ENCODE measurements at regions not wholly inside any gene's neighbourhood (a gene's known extent, or its start where the extent isn't known, plus 50 kb on each side); places are given as distances from the start of the nearest gene placed in this dataset.

- no peak for DNase-seq (ENCODE audit: low spot score)
- no peaks in the 10 kb centered on the region for H3K4me1 ChIP-seq (ENCODE audit: insufficient read depth, poor library complexity, severe bottlenecking)
- H3K36me3 ChIP-seq (ENCODE audit: low read depth): no peaks in the 10 kb centered on the region
- H3K27me3 ChIP-seq (ENCODE audit: insufficient read depth, poor library complexity, severe bottlenecking): no peaks in the 10 kb centered on the region
- H3K9me3 ChIP-seq (ENCODE audit: severe bottlenecking): no peaks in the 10 kb centered on the region
- no peak for ATAC-seq (ENCODE audit: low read depth)
- no peak overlapping the region for H3K27ac ChIP-seq (ENCODE audit: poor library complexity, severe bottlenecking)
- no peak overlapping the region for H3K4me3 ChIP-seq (ENCODE audit: severe bottlenecking)
- TF ChIP-seq, protein P1, sequence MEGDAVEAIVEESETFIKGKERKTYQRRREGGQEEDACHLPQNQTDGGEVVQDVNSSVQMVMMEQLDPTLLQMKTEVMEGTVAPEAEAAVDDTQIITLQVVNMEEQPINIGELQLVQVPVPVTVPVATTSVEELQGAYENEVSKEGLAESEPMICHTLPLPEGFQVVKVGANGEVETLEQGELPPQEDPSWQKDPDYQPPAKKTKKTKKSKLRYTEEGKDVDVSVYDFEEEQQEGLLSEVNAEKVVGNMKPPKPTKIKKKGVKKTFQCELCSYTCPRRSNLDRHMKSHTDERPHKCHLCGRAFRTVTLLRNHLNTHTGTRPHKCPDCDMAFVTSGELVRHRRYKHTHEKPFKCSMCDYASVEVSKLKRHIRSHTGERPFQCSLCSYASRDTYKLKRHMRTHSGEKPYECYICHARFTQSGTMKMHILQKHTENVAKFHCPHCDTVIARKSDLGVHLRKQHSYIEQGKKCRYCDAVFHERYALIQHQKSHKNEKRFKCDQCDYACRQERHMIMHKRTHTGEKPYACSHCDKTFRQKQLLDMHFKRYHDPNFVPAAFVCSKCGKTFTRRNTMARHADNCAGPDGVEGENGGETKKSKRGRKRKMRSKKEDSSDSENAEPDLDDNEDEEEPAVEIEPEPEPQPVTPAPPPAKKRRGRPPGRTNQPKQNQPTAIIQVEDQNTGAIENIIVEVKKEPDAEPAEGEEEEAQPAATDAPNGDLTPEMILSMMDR (IDR thresholded peaks at IDR 0.05; ENCODE audit: poor library complexity, severe bottlenecking): no peak
Measured at GRCh38 chr5:66326276-66326675, 182.2 kb downstream of the SREK1 start.

DNA sequence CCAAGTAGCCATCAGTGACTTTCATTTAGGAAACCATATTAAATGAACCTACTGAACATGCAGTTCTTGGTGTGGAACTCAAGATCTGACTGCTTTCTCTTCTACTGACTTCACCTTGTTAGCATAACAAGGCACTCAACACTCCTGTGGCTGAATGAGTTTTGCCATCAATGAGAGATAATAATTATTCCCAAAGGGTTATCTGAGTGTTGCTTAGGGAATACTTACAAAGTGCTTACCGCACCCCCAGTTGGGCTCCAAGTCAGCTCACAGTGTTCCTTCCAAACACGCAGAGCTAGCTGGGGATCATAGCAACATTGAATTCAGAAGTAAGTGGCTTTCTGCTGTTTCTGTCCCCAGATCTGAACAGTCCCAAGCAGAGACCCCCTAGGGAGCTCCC, 182.9 kb downstream of the SREK1 start:
- no peak overlapping the region for H3K4me3 ChIP-seq (ENCODE audit: severe bottlenecking)
- no peak for ATAC-seq (ENCODE audit: low read depth)
- H3K36me3 ChIP-seq (ENCODE audit: low read depth): no peaks in the 10 kb centered on the region
- no peak overlapping the region for H3K27ac ChIP-seq (ENCODE audit: poor library complexity, severe bottlenecking)
- H3K9me3 ChIP-seq (ENCODE audit: severe bottlenecking): no peaks in the 10 kb centered on the region
- no peaks in the 10 kb centered on the region for H3K4me1 ChIP-seq (ENCODE audit: insufficient read depth, poor library complexity, severe bottlenecking)
- no peak for DNase-seq (ENCODE audit: low spot score)
- TF ChIP-seq, protein P1 (IDR thresholded peaks at IDR 0.05; ENCODE audit: poor library complexity, severe bottlenecking): no peak
- no peaks in the 10 kb centered on the region for H3K27me3 ChIP-seq (ENCODE audit: insufficient read depth, poor library complexity, severe bottlenecking)

DNA sequence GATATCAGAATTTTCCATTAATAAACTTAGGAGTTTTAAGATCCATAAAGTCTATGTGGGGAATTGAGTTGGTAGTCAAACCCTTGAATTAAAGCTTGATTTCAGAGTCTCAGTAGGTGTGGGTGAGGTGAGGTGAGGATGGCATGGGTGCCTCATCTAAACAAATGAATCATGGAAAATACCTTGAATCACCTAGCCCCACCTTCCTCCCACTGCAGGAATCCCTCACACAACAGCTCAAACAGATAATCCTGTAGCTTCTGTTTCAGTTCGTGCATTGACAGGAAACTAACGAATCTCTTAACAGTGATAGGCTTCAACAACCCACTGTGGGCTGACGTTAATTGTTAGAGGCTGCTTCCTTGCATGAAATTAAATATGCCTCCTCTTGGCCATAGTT, 185.0 kb downstream of the SREK1 start:
- no peak for DNase-seq (ENCODE audit: low spot score)
- ATAC-seq (ENCODE audit: low read depth): peak; percentile 94
- Histone ChIP-seq H3K27me3 (ENCODE audit: insufficient read depth, poor library complexity, severe bottlenecking) (no peaks in the 10 kb centered on the region), H3K4me3 (ENCODE audit: severe bottlenecking) (no peak overlapping the region), H3K9me3 (ENCODE audit: severe bottlenecking) (no peaks in the 10 kb centered on the region), H3K36me3 (ENCODE audit: low read depth) (no peaks in the 10 kb centered on the region), H3K4me1 (ENCODE audit: insufficient read depth, poor library complexity, severe bottlenecking) (no peaks in the 10 kb centered on the region), H3K27ac (ENCODE audit: poor library complexity, severe bottlenecking) (no peak overlapping the region)
- TF ChIP-seq, protein P1 (IDR thresholded peaks at IDR 0.05; ENCODE audit: poor library complexity, severe bottlenecking): no peak

DNA sequence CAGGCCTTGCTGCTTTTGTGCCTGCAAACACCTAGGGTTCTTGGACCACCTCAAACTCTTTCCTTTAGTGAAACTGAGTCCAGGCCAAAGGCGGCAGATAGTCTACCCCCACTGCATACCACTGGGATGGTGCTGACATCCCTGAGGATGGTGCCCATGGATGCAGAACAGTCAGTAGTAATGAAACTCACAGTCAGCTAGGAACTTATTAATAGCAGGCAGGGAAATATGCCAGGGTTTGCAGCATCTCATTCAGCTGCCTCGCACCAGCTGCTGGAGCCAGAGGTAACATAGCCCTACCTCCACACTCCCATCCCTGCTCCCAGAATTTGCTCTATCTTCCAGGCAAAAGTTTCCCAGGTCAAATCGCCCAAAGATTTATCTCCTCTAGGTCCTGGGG, 189.1 kb downstream of the SREK1 start:
- no peak overlapping the region for H3K27ac ChIP-seq (ENCODE audit: poor library complexity, severe bottlenecking)
- no peaks in the 10 kb centered on the region for H3K36me3 ChIP-seq (ENCODE audit: low read depth)
- DNase-seq (ENCODE audit: low spot score) (no peak), ATAC-seq (ENCODE audit: low read depth) (no peak)
- TF ChIP-seq, protein P1 (IDR thresholded peaks at IDR 0.05; ENCODE audit: poor library complexity, severe bottlenecking): no peak
- H3K27me3 ChIP-seq (ENCODE audit: insufficient read depth, poor library complexity, severe bottlenecking): peaks cover 6% of the 10 kb centered on the region
- no peaks in the 10 kb centered on the region for H3K4me1 ChIP-seq (ENCODE audit: insufficient read depth, poor library complexity, severe bottlenecking)
- H3K4me3 ChIP-seq (ENCODE audit: severe bottlenecking): no peak overlapping the region
- no peaks in the 10 kb centered on the region for H3K9me3 ChIP-seq (ENCODE audit: severe bottlenecking)

DNA sequence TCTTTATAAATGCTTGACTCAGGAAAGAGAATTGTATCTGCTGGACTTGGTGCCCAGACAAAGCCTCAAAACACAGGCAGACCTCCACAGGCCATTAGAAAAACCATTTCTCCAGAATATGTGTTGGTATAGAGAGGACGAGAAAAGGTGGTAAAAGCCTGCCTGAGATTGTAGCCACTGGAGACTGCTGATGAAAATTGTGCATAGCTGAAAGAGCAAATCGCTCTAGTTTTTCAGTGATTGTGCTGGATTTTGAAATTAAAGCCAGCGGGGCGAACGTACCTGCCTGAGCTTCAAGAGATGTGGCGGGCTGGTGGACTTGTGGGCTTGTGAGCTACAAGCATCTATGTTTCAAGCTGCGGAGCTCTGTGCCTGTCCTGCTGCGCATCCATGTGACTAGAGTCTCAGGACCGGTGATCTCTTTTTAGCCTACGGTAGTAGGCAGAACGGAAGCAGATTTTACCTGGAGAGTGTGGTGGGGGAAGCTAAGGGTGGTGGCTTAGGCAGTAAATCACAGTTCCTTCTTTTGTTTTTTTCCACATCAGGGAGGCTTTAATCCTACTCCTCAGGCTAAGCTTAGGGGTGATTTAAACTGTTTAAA, 193.6 kb downstream of the SREK1 start:
- DNase-seq (ENCODE audit: low spot score) (no peak), ATAC-seq (ENCODE audit: low read depth) (no peak)
- Histone ChIP-seq H3K4me3 (ENCODE audit: severe bottlenecking) (no peak overlapping the region), H3K9me3 (ENCODE audit: severe bottlenecking) (no peaks in the 10 kb centered on the region), H3K27me3 (ENCODE audit: insufficient read depth, poor library complexity, severe bottlenecking) (peaks cover 12% of the 10 kb centered on the region), H3K4me1 (ENCODE audit: insufficient read depth, poor library complexity, severe bottlenecking) (no peaks in the 10 kb centered on the region), H3K36me3 (ENCODE audit: low read depth) (no peaks in the 10 kb centered on the region), H3K27ac (ENCODE audit: poor library complexity, severe bottlenecking) (no peak overlapping the region)
- TF ChIP-seq, protein P1 (IDR thresholded peaks at IDR 0.05; ENCODE audit: poor library complexity, severe bottlenecking): no peak

All from RWPE2 (cell line).